Endothelial cell of umbilical vein (primary cell): ENCODE measurements at regions not wholly inside any gene's neighbourhood (a gene's known extent, or its start where the extent isn't known, plus 50 kb on each side); places are given as distances from the start of the nearest gene placed in this dataset.

Experiments
- BruUV-seq: library from RNA; stranded (reverse); fragments of 400-500 nt; replicated peaks from 2 replicates; lab custom pipeline; 2021; lab: Mats Ljungman, UMichigan
- CTCF ChIA-PET: fragments of 300-600, 350-600 bp; sonication (Branson Sonifier 250); formaldehyde crosslinking; loops from one replicate; lab custom pipeline; 2021; ENCODE audit warnings: antibody characterized with exemption, inconsistent platforms; lab: Charles Lee
- POLR2A ChIA-PET: fragments of 300-600, 350-600 bp; sonication (Branson Sonifier 250); formaldehyde crosslinking; loops from one replicate; lab custom pipeline; 2021; ENCODE audit warnings: antibody characterized with exemption, inconsistent platforms; lab: Charles Lee
- DNase-seq: peaks from one replicate; pipeline ENCODE4 v3.0.0-alpha.2; 2011; ENCODE audit warnings: low read depth, low spot score
- FAIRE-seq: peaks from 2 replicates; lab custom pipeline; 2011; peaks lifted over from hg19 to GRCh38; lab: Jason Lieb, UNC
- H2AFZ ChIP-seq: 2 replicates; pipeline ENCODE4 v1.6.0; 2012; ENCODE audit warnings: low read depth, low read length, control low read depth, inconsistent platforms
- H3K27ac ChIP-seq: 2 replicates; pipeline ENCODE4 v1.5.1; 2011; ENCODE audit warnings: low read depth, mild to moderate bottlenecking, control low read depth, low read length, moderate library complexity; ENCODE audit not compliant: insufficient read depth
- H3K27me3 ChIP-seq, 2 experiments: 2 replicates each; pipeline versions ENCODE4 v1.6.0 to v1.6.1; 2011; ENCODE audit warnings: low read length in 2 of 2, mixed read lengths in 1 of 2; ENCODE audit not compliant: control insufficient read depth in 2 of 2, insufficient read depth in 2 of 2
- H3K36me3 ChIP-seq, 2 experiments: 2 replicates in 1 of 2; 3 replicates in 1 of 2; pipeline ENCODE4 v1.5.1; 2011; ENCODE audit warnings: low read length in 2 of 2, mild to moderate bottlenecking in 1 of 2, moderate library complexity in 1 of 2; ENCODE audit not compliant: control insufficient read depth in 2 of 2, insufficient read depth in 2 of 2; ENCODE audit errors: extremely low read depth in 1 of 2
- H3K4me1 ChIP-seq: 3 replicates; pipeline ENCODE4 v1.5.1; 2011; ENCODE audit warnings: mild to moderate bottlenecking, low read length; ENCODE audit not compliant: control insufficient read depth, insufficient read depth; ENCODE audit errors: extremely low read depth
- H3K4me2 ChIP-seq: 2 replicates; pipeline ENCODE4 v1.6.1; 2011; ENCODE audit warnings: low read length, control low read depth, mixed read lengths; ENCODE audit not compliant: insufficient read depth
- H3K4me3 ChIP-seq, 3 experiments: fragments of 200-600 bp in 1 of 3; sonication (generic), shearing (Covaris generic) in 1 of 3; replicated peaks in 1 of 3; 2 replicates each; pipeline ENCODE4 v1.5.1; 2011 to 2016; ENCODE audit warnings: control low read depth in 3 of 3, low read length in 3 of 3, mild to moderate bottlenecking in 2 of 3, inconsistent platforms in 1 of 3, low read depth in 1 of 3, moderate library complexity in 1 of 3; ENCODE audit not compliant: insufficient read depth in 1 of 3
- H3K79me2 ChIP-seq: 2 replicates; pipeline ENCODE4 v1.6.0; 2012; ENCODE audit warnings: low read length, inconsistent platforms; ENCODE audit not compliant: control insufficient read depth, insufficient read depth
- H3K9ac ChIP-seq: replicated peaks from 2 replicates; pipeline ENCODE3; 2011; ENCODE audit warnings: low read length, control low read depth; ENCODE audit not compliant: insufficient read depth; ENCODE audit errors: extremely low read depth
- H3K9me1 ChIP-seq: replicated peaks from 3 replicates; pipeline ENCODE4 v1.6.0; 2011; ENCODE audit warnings: mild to moderate bottlenecking, low read length; ENCODE audit not compliant: control insufficient read depth, insufficient read depth; ENCODE audit errors: extremely low read depth
- H3K9me3 ChIP-seq: replicated peaks from 2 replicates; pipeline ENCODE4 v1.5.1; 2012; ENCODE audit warnings: low read length, inconsistent platforms; ENCODE audit not compliant: control insufficient read depth, insufficient read depth
- H4K20me1 ChIP-seq: replicated peaks from 2 replicates; pipeline ENCODE3; 2011; ENCODE audit warnings: mild to moderate bottlenecking, low read length; ENCODE audit not compliant: control insufficient read depth, insufficient read depth; ENCODE audit errors: extremely low read depth
- EZH2 ChIP-seq: IDR thresholded peaks from 2 replicates; pipeline ENCODE4 v1.6.1; 2012; ENCODE audit warnings: borderline replicate concordance, low read depth, mild to moderate bottlenecking, moderate library complexity, low read length, inconsistent platforms; ENCODE audit not compliant: severe bottlenecking
- FOS ChIP-seq: IDR thresholded peaks from 2 replicates; pipeline ENCODE4 v1.6.1; 2011; ENCODE audit warnings: mild to moderate bottlenecking, low read length, moderate library complexity, borderline replicate concordance; ENCODE audit not compliant: insufficient read depth
- GATA2 ChIP-seq: IDR thresholded peaks from 2 replicates; pipeline ENCODE4 v1.7.0; 2011; ENCODE audit warnings: low read depth, mild to moderate bottlenecking, moderate library complexity, mixed read lengths, low read length; ENCODE audit not compliant: insufficient read length, insufficient read depth
- JUN ChIP-seq: IDR thresholded peaks from 2 replicates; pipeline ENCODE4 v1.6.1; 2011; ENCODE audit warnings: borderline replicate concordance, low read depth; ENCODE audit not compliant: insufficient read length, insufficient read depth
- MYC ChIP-seq: IDR thresholded peaks from one replicate; pipeline ENCODE4 v1.6.1; 2011; ENCODE audit warnings: mild to moderate bottlenecking, low read depth, low read length
- POLR2A ChIP-seq: IDR thresholded peaks from 2 replicates; pipeline ENCODE4 v1.6.1; 2012; ENCODE audit warnings: low read depth, mild to moderate bottlenecking, control low read depth, low read length
- POLR2AphosphoS5 ChIP-seq: IDR thresholded peaks from 2 replicates; pipeline ENCODE4 v1.6.1; 2012; ENCODE audit warnings: low read depth, mild to moderate bottlenecking, control low read depth, low read length, moderate library complexity; ENCODE audit not compliant: insufficient read depth
- dilution Hi-C: fragments of 300-500 bp; cut with MboI; formaldehyde crosslinking; loops from one replicate; pipeline ENCODE4 v1.15.0; 2019; ENCODE audit warnings: low sequenced_read_pairs; ENCODE audit not compliant: extremely low pct_ligation_motif_present
- intact Hi-C: fragments of 100-400 bp; cut with micrococcal nuclease; formaldehyde crosslinking; loops from one replicate; pipeline ENCODE4 v1.10.0; 2022
- TF ChIP-seq, protein P1 (sequence below): IDR thresholded peaks from 2 replicates; pipeline ENCODE4 v1.6.1; 2011; ENCODE audit not compliant: insufficient read depth, insufficient read length
- TF ChIP-seq, protein P2 (sequence below), 2 donors: IDR thresholded peaks; 1 replicate in 1 of 2; 2 replicates in 1 of 2; pipeline ENCODE4 v1.5.1; 2011; ENCODE audit warnings: low read length in 2 of 2, mild to moderate bottlenecking in 2 of 2, moderate library complexity in 2 of 2, control low read depth in 1 of 2, inconsistent platforms in 1 of 2, low read depth in 1 of 2; ENCODE audit not compliant: insufficient read depth in 1 of 2; ENCODE audit errors: extremely low read depth in 1 of 2

DNA sequence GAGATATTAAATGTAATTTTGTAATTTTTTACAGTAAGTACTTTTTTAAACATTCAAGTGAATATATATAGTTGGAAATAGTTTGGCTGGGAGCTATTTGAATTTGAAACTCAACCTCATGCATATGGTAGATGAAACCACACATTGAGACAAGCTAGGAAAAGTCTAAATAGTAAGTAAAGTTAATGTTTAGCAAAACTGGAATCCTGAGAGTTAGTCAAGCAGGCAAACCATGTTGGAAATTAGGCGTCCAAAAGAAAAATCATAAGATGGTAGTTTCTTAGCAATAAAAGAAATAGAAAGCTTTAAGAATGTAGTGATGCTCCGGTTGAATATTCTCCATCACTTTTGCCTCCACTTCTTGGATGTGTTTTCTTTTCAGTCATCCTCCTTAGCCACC, 657.1 kb upstream of the CDH10 start:
- TF ChIP-seq FOS = no peak
- TF ChIP-seq GATA2 = no peak
- no peak for TF ChIP-seq EZH2
- no peak for TF ChIP-seq MYC
- TF ChIP-seq, protein P1, sequence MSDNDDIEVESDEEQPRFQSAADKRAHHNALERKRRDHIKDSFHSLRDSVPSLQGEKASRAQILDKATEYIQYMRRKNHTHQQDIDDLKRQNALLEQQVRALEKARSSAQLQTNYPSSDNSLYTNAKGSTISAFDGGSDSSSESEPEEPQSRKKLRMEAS = no peak
- TF ChIP-seq, protein P2, sequence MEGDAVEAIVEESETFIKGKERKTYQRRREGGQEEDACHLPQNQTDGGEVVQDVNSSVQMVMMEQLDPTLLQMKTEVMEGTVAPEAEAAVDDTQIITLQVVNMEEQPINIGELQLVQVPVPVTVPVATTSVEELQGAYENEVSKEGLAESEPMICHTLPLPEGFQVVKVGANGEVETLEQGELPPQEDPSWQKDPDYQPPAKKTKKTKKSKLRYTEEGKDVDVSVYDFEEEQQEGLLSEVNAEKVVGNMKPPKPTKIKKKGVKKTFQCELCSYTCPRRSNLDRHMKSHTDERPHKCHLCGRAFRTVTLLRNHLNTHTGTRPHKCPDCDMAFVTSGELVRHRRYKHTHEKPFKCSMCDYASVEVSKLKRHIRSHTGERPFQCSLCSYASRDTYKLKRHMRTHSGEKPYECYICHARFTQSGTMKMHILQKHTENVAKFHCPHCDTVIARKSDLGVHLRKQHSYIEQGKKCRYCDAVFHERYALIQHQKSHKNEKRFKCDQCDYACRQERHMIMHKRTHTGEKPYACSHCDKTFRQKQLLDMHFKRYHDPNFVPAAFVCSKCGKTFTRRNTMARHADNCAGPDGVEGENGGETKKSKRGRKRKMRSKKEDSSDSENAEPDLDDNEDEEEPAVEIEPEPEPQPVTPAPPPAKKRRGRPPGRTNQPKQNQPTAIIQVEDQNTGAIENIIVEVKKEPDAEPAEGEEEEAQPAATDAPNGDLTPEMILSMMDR (IDR thresholded peaks at IDR 0.05; ENCODE audit: extremely low read depth in 1 of 2, insufficient read depth in 1 of 2, low read depth in 1 of 2, low read length in 2 of 2) = no peak
- no peak for TF ChIP-seq JUN
- no peak for TF ChIP-seq POLR2A
- no peak for TF ChIP-seq POLR2AphosphoS5
- Histone ChIP-seq H3K4me1 (no peaks in the 10 kb centered on the region), H3K9me1 (no peaks in the 10 kb centered on the region), H2AFZ (no peak overlapping the region), H3K9me3 (no peaks in the 10 kb centered on the region), H3K27ac (no peak overlapping the region), H3K27me3 (no peaks in the 10 kb centered on the region), H3K79me2 (no peaks in the 10 kb centered on the region), H3K4me2 (no peak overlapping the region), H3K4me3 (no peak overlapping the region), H4K20me1 (no peaks in the 10 kb centered on the region), H3K9ac (no peak overlapping the region), H3K36me3 (no peaks in the 10 kb centered on the region)
- DNase-seq (no peak), FAIRE-seq (no peak)
- intact Hi-C loops (no loop called here), dilution Hi-C loops (no loop called here)
- no TSS peak for BruUV-seq
- CTCF ChIA-PET = no interaction called here
- POLR2A ChIA-PET = no interaction called here
